SK-N-MC (cell line): ENCODE measurements at regions not wholly inside any gene's neighbourhood (a gene's known extent, or its start where the extent isn't known, plus 50 kb on each side); places are given as distances from the start of the nearest gene placed in this dataset.

Experiments used
- EZH2 ChIP-seq: fragments of 200-600 bp; sonication (generic); IDR thresholded peaks from one replicate; pipeline ENCODE4 v1.6.1; 2017; ENCODE audit warnings: antibody characterized with exemption
- FOXP2 ChIP-seq: optimal IDR thresholded peaks from 2 replicates; pipeline ENCODE3; 2011; ENCODE audit warnings: mild to moderate bottlenecking, moderate library complexity; ENCODE audit not compliant: insufficient read depth; ENCODE audit errors: extremely low read length, control extremely low read depth
- POLR2AphosphoS5 ChIP-seq: IDR thresholded peaks from 2 replicates; pipeline ENCODE4 v1.6.1; 2012; ENCODE audit warnings: mild to moderate bottlenecking, low read depth, low read length, borderline replicate concordance

DNA sequence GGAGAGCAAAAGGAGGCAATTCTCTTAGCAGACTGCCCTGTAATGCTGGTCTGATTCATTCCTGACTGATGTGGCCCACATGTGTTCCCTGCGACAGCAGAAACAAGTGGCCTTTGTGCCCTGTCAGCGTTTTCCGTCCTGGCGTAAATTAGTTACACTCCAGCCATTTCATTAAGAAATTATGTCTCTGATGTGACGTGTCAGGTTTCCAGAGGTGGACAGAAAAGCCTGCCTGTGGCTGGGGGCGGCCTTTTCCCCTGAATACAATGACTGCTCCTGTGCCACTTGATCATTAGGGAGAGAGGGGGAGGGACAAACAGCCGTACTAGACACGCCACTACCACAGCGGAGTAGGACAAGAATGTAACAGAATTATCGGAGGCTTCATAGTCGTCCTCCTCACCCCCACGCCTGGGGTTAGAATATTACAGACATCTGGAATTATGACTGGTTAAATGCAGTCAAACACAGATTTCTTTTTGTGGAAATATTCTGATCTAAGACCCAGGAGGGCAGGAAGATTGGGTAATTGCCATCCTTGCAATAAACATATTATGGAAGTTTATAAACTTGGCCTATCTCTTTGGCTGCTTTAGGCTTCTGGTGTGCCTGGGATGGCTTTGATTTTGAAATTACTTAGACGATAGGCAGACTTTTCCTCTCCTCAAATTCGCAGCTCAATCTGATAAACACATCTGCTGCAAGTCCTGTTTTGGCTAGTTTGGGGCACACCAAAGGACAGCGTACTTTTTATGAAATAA is 146.2 kb upstream of the BCOR start:
- TF ChIP-seq EZH2 (no peak), POLR2AphosphoS5 (no peak), FOXP2 (no peak)
